Lung (tissue), 11 donors: ENCODE measurements at regions not wholly inside any gene's neighbourhood (a gene's known extent, or its start where the extent isn't known, plus 50 kb on each side); places are given as distances from the start of the nearest gene placed in this dataset.

ENCODE experiments used
- ATAC-seq: fragments of 200-7000 bp; cut with Tn5 transposase; one replicate; pipeline ENCODE4 v1.9.1; 2020; ENCODE audit warnings: moderate number of reproducible peaks; ENCODE audit not compliant: insufficient read depth, low FRiP score
- DNase-seq, 3 donors: peaks; one replicate each; pipeline ENCODE4 v3.0.0-alpha.2; 2013 to 2017
- H3K27ac ChIP-seq, 2 donors: one replicate each; pipeline ENCODE4 v1.5.1; 2013; ENCODE audit warnings: mild to moderate bottlenecking in 2 of 2, moderate library complexity in 2 of 2, control low read depth in 1 of 2, inconsistent platforms in 1 of 2, low read depth in 1 of 2, low read length in 1 of 2
- H3K27me3 ChIP-seq, 3 donors: one replicate each; pipeline ENCODE4 v1.5.1; 2013; ENCODE audit warnings: low read length in 2 of 3; ENCODE audit not compliant: control insufficient read depth in 3 of 3, insufficient read depth in 3 of 3
- H3K36me3 ChIP-seq, 4 donors: one replicate each; pipeline ENCODE4 v1.5.1; 2013; ENCODE audit warnings: low read length in 4 of 4, mild to moderate bottlenecking in 1 of 4, moderate library complexity in 1 of 4; ENCODE audit not compliant: control insufficient read depth in 4 of 4, insufficient read depth in 4 of 4
- H3K4me1 ChIP-seq, 5 donors: one replicate each; pipeline ENCODE4 v1.5.1; 2013; ENCODE audit warnings: low read length in 5 of 5, mild to moderate bottlenecking in 2 of 5, moderate library complexity in 1 of 5; ENCODE audit not compliant: control insufficient read depth in 5 of 5, insufficient read depth in 5 of 5
- H3K4me3 ChIP-seq: one replicate; pipeline ENCODE4 v1.5.1; 2013; ENCODE audit warnings: mild to moderate bottlenecking, control low read depth, moderate library complexity
- H3K9ac ChIP-seq, 2 donors: one replicate each; pipeline ENCODE4 v1.5.1; 2013; ENCODE audit warnings: low read length in 2 of 2, control low read depth in 1 of 2; ENCODE audit not compliant: insufficient read depth in 1 of 2
- H3K9me3 ChIP-seq, 4 donors: one replicate each; pipeline ENCODE4 v1.5.1; 2013; ENCODE audit warnings: low read length in 3 of 4, mild to moderate bottlenecking in 1 of 4, moderate library complexity in 1 of 4; ENCODE audit not compliant: control insufficient read depth in 4 of 4, insufficient read depth in 3 of 4
- CTCF ChIP-seq: IDR thresholded peaks from 2 replicates; pipeline ENCODE4 v1.5.1; 2012; ENCODE audit warnings: mild to moderate bottlenecking; ENCODE audit errors: control extremely low read depth, extremely low read depth
- WGBS, 2 donors: extraction: QIAGEN DNeasy Blood & Tissue Kit; methylation state at CpG; one replicate each; pipeline ENCODE4 v1.1.7; 2013; 5-methylcytosine and 5-hydroxymethylcytosine counted together
- donor health status: control.
- donor health status: control.
- donor health status: Bipolar disorder and iron deficiency.
- donor health status: healthy.
- donor health status: DM: yes; HTN: yes; CAD: no.

- H3K36me3 ChIP-seq = no peaks in the 10 kb centered on the region
- H3K4me1 ChIP-seq = no peaks in the 10 kb centered on the region
- ATAC-seq (no peak), DNase-seq (no peak)
- H3K27ac ChIP-seq = no peak overlapping the region
- H3K4me3 ChIP-seq = no peak overlapping the region
- H3K9ac ChIP-seq = no peak overlapping the region
- no peaks in the 10 kb centered on the region for H3K9me3 ChIP-seq
- TF ChIP-seq CTCF = no peak
- no peaks in the 10 kb centered on the region for H3K27me3 ChIP-seq
- 82 to 92% methylated on average over 1 of the region's 1 CpG for WGBS, 2 donors
These were observed 301.7 kb downstream of the CENPW start for GRCh38 chr6:126641641-126642040.

- DNase-seq = no peak
- TF ChIP-seq CTCF = no peak
These were observed 303.4 kb downstream of the CENPW start for GRCh38 chr6:126643352-126643751.

GRCh38 chr6:126650931-126651330 lies 311.0 kb downstream of the CENPW start:
- no peaks in the 10 kb centered on the region for H3K36me3 ChIP-seq
- peaks cover 0 to 3% (median 0%) of the 10 kb centered on the region in 5 donors for H3K4me1 ChIP-seq
- H3K9ac ChIP-seq = no peak overlapping the region
- peak in 1 of 3 donors; percentile 55 for DNase-seq
- H3K27ac ChIP-seq = no peak overlapping the region
- no peak overlapping the region for H3K4me3 ChIP-seq
- no peaks in the 10 kb centered on the region for H3K27me3 ChIP-seq
- WGBS, 2 donors = 23 to 33% methylated on average over 2 of the region's 2 CpGs
- H3K9me3 ChIP-seq = peaks cover 0 to 5% (median 1%) of the 10 kb centered on the region in 4 donors
- ATAC-seq = no peak
- no peak for TF ChIP-seq CTCF

More at GRCh38 chr6:126643352-126643751, 303.4 kb downstream of the CENPW start:
- Histone ChIP-seq H3K4me3 (no peak overlapping the region), H3K4me1 (no peaks in the 10 kb centered on the region), H3K36me3 (no peaks in the 10 kb centered on the region), H3K27me3 (no peaks in the 10 kb centered on the region), H3K9ac (no peak overlapping the region), H3K27ac (no peak overlapping the region), H3K9me3 (no peaks in the 10 kb centered on the region)
- ATAC-seq = no peak
- 95 to 96% methylated on average over 33 of the region's 33 CpGs for WGBS, 2 donors

- no peaks in the 10 kb centered on the region for H3K36me3 ChIP-seq
- H3K27ac ChIP-seq = no peak overlapping the region
- H3K27me3 ChIP-seq = no peaks in the 10 kb centered on the region
- peak in 1 of 3 donors; percentile 21 for DNase-seq
- no peak overlapping the region for H3K9ac ChIP-seq
- no peak for ATAC-seq
- peaks cover 0 to 5% (median 0%) of the 10 kb centered on the region in 4 donors for H3K9me3 ChIP-seq
- 33 to 47% methylated on average over 3 of the region's 3 CpGs for WGBS, 2 donors
- H3K4me3 ChIP-seq = no peak overlapping the region
- H3K4me1 ChIP-seq = peaks cover 0 to 3% (median 0%) of the 10 kb centered on the region in 5 donors
- TF ChIP-seq CTCF = no peak
These were observed 317.8 kb downstream of the CENPW start for GRCh38 chr6:126657561-126658175.
